ENCODE measurements at regions not wholly inside any gene's neighbourhood (a gene's known extent, or its start where the extent isn't known, plus 50 kb on each side); places are given as distances from the start of the nearest gene placed in this dataset.

DNA sequence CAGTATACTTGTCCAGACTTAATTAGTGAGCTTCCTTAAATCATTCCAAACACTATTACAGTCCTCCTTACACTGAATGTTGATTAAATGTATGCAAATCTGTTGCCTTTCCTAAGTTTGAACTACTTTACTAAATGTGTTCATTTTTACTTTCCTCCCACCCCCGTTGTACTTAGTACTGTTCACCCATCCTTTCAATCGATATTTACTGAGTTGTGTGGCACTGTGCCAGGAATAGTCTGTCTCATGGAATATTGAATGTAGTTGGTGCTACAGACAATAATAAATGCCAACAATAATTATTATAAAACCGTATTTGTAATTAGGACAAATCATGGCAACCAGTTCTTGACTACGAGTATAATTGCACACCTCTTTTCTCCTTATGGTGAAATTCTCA, 335.7 kb downstream of the GPR37 start:
- Mint-ChIP-seq H3K27me3 (ENCODE audit: insufficient read depth, low read depth, poor library complexity) (no peaks in the 10 kb centered on the region), H3K9me3 (no peaks in the 10 kb centered on the region), H3K36me3 (ENCODE audit: low read depth) (no peaks in the 10 kb centered on the region), H3K27ac (no peak overlapping the region), H3K4me1 (no peaks in the 10 kb centered on the region), H3K4me3 (no peak overlapping the region)
- no peak overlapping the region for H3K4me3 ChIP-seq
- H4K20me1 ChIP-seq (replicated peaks; ENCODE audit: insufficient read depth): no peaks in the 10 kb centered on the region
- no peaks in the 10 kb centered on the region for H3K27me3 ChIP-seq (ENCODE audit: insufficient read depth)
- no peaks in the 10 kb centered on the region for H3F3A ChIP-seq (replicated peaks; ENCODE audit: low read depth)
- H3K4me1 ChIP-seq (ENCODE audit: insufficient read depth): no peaks in the 10 kb centered on the region
- H3K27ac ChIP-seq (ENCODE audit: low read depth): no peak overlapping the region
- H3K4me2 ChIP-seq: no peak overlapping the region
- H3K79me2 ChIP-seq (replicated peaks; ENCODE audit: insufficient read depth): no peaks in the 10 kb centered on the region
- DNase-seq (ENCODE audit: low spot score): no peak
- TF ChIP-seq NANOG (IDR thresholded peaks at IDR 0.05; ENCODE audit: borderline replicate concordance): no peak
- TF ChIP-seq CREB1 (CRISPR knock-in tag; IDR thresholded peaks at IDR 0.05; ENCODE audit: low read depth): no peak
- TF ChIP-seq REST (IDR thresholded peaks at IDR 0.05; ENCODE audit: unreplicated experiment): no peak
- no peak for TF ChIP-seq JUNB (IDR thresholded peaks at IDR 0.05; ENCODE audit: unreplicated experiment)
- TF ChIP-seq ZNF331 (CRISPR knock-in tag; IDR thresholded peaks at IDR 0.05; ENCODE audit: low read depth): no peak
- TF ChIP-seq CTCF (conservative IDR thresholded peaks at IDR 0.05; ENCODE audit: low read depth in 2 of 2): no peak
- TF ChIP-seq, protein P1, sequence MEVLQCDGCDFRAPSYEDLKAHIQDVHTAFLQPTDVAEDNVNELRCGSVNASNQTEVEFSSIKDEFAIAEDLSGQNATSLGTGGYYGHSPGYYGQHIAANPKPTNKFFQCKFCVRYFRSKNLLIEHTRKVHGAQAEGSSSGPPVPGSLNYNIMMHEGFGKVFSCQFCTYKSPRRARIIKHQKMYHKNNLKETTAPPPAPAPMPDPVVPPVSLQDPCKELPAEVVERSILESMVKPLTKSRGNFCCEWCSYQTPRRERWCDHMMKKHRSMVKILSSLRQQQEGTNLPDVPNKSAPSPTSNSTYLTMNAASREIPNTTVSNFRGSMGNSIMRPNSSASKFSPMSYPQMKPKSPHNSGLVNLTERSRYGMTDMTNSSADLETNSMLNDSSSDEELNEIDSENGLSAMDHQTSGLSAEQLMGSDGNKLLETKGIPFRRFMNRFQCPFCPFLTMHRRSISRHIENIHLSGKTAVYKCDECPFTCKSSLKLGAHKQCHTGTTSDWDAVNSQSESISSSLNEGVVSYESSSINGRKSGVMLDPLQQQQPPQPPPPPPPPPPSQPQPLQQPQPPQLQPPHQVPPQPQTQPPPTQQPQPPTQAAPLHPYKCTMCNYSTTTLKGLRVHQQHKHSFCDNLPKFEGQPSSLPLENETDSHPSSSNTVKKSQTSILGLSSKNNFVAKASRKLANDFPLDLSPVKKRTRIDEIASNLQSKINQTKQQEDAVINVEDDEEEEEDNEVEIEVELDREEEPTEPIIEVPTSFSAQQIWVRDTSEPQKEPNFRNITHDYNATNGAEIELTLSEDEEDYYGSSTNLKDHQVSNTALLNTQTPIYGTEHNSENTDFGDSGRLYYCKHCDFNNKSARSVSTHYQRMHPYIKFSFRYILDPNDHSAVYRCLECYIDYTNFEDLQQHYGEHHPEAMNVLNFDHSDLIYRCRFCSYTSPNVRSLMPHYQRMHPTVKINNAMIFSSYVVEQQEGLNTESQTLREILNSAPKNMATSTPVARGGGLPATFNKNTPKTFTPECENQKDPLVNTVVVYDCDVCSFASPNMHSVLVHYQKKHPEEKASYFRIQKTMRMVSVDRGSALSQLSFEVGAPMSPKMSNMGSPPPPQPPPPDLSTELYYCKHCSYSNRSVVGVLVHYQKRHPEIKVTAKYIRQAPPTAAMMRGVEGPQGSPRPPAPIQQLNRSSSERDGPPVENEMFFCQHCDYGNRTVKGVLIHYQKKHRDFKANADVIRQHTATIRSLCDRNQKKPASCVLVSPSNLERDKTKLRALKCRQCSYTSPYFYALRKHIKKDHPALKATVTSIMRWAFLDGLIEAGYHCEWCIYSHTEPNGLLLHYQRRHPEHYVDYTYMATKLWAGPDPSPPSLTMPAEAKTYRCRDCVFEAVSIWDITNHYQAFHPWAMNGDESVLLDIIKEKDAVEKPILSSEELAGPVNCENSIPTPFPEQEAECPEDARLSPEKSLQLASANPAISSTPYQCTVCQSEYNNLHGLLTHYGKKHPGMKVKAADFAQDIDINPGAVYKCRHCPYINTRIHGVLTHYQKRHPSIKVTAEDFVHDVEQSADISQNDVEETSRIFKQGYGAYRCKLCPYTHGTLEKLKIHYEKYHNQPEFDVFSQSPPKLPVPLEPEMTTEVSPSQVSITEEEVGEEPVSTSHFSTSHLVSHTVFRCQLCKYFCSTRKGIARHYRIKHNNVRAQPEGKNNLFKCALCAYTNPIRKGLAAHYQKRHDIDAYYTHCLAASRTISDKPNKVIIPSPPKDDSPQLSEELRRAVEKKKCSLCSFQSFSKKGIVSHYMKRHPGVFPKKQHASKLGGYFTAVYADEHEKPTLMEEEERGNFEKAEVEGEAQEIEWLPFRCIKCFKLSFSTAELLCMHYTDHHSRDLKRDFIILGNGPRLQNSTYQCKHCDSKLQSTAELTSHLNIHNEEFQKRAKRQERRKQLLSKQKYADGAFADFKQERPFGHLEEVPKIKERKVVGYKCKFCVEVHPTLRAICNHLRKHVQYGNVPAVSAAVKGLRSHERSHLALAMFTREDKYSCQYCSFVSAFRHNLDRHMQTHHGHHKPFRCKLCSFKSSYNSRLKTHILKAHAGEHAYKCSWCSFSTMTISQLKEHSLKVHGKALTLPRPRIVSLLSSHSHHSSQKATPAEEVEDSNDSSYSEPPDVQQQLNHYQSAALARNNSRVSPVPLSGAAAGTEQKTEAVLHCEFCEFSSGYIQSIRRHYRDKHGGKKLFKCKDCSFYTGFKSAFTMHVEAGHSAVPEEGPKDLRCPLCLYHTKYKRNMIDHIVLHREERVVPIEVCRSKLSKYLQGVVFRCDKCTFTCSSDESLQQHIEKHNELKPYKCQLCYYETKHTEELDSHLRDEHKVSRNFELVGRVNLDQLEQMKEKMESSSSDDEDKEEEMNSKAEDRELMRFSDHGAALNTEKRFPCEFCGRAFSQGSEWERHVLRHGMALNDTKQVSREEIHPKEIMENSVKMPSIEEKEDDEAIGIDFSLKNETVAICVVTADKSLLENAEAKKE (CRISPR knock-in tag; IDR thresholded peaks at IDR 0.05): no peak
- no peak for TF ChIP-seq EZH2 (IDR thresholded peaks at IDR 0.05; ENCODE audit: low read depth, unreplicated experiment)
- no peak for TF ChIP-seq EZH2phosphoT487 (IDR thresholded peaks at IDR 0.05; ENCODE audit: unreplicated experiment)
- no peak for TF ChIP-seq ZNF114 (CRISPR knock-in tag; IDR thresholded peaks at IDR 0.05)
- TF ChIP-seq POLR2AphosphoS5 (IDR thresholded peaks at IDR 0.05; ENCODE audit: low read depth): no peak
- TF ChIP-seq, protein P2, sequence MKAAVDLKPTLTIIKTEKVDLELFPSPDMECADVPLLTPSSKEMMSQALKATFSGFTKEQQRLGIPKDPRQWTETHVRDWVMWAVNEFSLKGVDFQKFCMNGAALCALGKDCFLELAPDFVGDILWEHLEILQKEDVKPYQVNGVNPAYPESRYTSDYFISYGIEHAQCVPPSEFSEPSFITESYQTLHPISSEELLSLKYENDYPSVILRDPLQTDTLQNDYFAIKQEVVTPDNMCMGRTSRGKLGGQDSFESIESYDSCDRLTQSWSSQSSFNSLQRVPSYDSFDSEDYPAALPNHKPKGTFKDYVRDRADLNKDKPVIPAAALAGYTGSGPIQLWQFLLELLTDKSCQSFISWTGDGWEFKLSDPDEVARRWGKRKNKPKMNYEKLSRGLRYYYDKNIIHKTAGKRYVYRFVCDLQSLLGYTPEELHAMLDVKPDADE (IDR thresholded peaks at IDR 0.05): no peak
- TF ChIP-seq STAT1 (IDR thresholded peaks at IDR 0.05; ENCODE audit: unreplicated experiment): no peak
- H2AFZ ChIP-seq: no peak overlapping the region
- no peak for ATAC-seq
- no peaks in the 10 kb centered on the region for H3K9me2 ChIP-seq (ENCODE audit: insufficient read depth)
- H3K36me3 ChIP-seq (ENCODE audit: insufficient read depth): no peaks in the 10 kb centered on the region

Data from GM23338 (cell line).